ENCODE measurements at regions not wholly inside any gene's neighbourhood (a gene's known extent, or its start where the extent isn't known, plus 50 kb on each side); places are given as distances from the start of the nearest gene placed in this dataset.

DNA sequence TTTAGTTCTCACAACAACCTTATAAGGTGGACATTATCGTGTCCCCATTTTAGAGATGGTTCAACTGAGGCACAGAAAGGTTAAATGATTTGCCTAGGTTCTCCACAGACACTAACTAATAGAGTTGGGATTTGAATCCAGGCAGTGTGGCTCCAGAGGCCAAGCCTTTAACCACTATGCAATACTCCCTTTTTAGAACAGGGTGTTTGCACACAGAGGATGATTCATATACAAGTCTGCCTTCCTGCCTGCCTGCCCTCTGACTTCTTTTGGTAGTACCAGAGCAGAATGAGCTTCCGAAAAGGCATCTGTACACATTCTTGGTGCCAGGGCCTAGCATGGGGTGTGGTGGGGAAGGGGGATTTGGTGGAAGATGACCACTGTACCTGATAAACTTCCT lies 150.8 kb upstream of the ARHGEF9 start:
- no peaks in the 10 kb centered on the region for H3K79me2 ChIP-seq (ENCODE audit: insufficient read depth)
- no peak overlapping the region for H3K4me3 ChIP-seq
- H3K4me2 ChIP-seq (ENCODE audit: unreplicated experiment), result no peak overlapping the region
- DNase-seq, result peak; percentile 44
- H3K9me3 ChIP-seq (ENCODE audit: low read depth), result no peaks in the 10 kb centered on the region
- no peaks in the 10 kb centered on the region for H3F3A ChIP-seq (ENCODE audit: insufficient read depth)
- no peak overlapping the region for H3K9ac ChIP-seq
- no peaks in the 10 kb centered on the region for H3K36me3 ChIP-seq (ENCODE audit: low read depth)
- TF ChIP-seq EZH2phosphoT487 (IDR thresholded peaks at IDR 0.05; ENCODE audit: insufficient read depth, low read depth) (no peak), EZH2 (IDR thresholded peaks at IDR 0.05; ENCODE audit: insufficient read depth, poor library complexity, severe bottlenecking) (no peak)
- no peaks in the 10 kb centered on the region for H3K27me3 ChIP-seq (replicated peaks; ENCODE audit: insufficient read depth)
- 30 to 33% methylated on average over 2 of the region's 2 CpGs for WGBS, 2 experiments (ENCODE audit: low coverage in 1 of 2, low lambda C conversion rate in 2 of 2, missing lambda C conversion rate in 2 of 2)
- H3K4me1 ChIP-seq (ENCODE audit: insufficient read depth), result no peaks in the 10 kb centered on the region
- H2AFZ ChIP-seq, result no peak overlapping the region
- H3K9me2 ChIP-seq (ENCODE audit: insufficient read depth), result no peaks in the 10 kb centered on the region
- no peaks in the 10 kb centered on the region for H4K20me1 ChIP-seq (ENCODE audit: insufficient read depth)
- H3K27ac ChIP-seq, result no peak overlapping the region
- in situ Hi-C loops (cut with MboI), result no loop called here

DNA sequence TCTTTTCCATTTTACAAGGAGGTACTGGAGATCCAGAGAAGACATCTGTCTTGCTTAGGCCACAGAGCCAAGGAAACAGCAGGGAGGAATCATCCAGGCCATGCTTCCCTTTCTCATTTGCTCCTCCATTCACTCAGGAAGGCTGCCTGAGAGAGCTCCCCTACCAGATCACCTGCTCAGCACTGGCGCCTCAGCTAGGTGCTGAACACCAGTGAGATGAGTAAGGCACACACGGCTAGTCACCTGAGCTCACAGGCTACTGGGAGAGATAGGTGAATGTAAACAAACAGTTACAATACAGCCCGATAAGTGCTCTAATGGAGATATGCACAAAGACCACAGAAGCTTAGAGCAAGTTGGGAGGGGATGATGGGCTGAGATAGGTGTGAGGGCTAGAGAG lies 149.8 kb upstream of the ARHGEF9 start:
- no peaks in the 10 kb centered on the region for H3K4me1 ChIP-seq (ENCODE audit: insufficient read depth)
- no peaks in the 10 kb centered on the region for H3K36me3 ChIP-seq (ENCODE audit: low read depth)
- no peaks in the 10 kb centered on the region for H3F3A ChIP-seq (ENCODE audit: insufficient read depth)
- no peak for DNase-seq
- H3K9me3 ChIP-seq (ENCODE audit: low read depth), result no peaks in the 10 kb centered on the region
- H4K20me1 ChIP-seq (ENCODE audit: insufficient read depth), result no peaks in the 10 kb centered on the region
- no peaks in the 10 kb centered on the region for H3K27me3 ChIP-seq (replicated peaks; ENCODE audit: insufficient read depth)
- no peak overlapping the region for H3K9ac ChIP-seq
- H3K27ac ChIP-seq, result no peak overlapping the region
- in situ Hi-C loops (cut with MboI), result no loop called here
- H3K9me2 ChIP-seq (ENCODE audit: insufficient read depth), result no peaks in the 10 kb centered on the region
- no peak overlapping the region for H3K4me3 ChIP-seq
- TF ChIP-seq EZH2 (IDR thresholded peaks at IDR 0.05; ENCODE audit: insufficient read depth, poor library complexity, severe bottlenecking), result no peak
- no peak for TF ChIP-seq EZH2phosphoT487 (IDR thresholded peaks at IDR 0.05; ENCODE audit: insufficient read depth, low read depth)
- no peak overlapping the region for H3K4me2 ChIP-seq (ENCODE audit: unreplicated experiment)
- H2AFZ ChIP-seq, result no peak overlapping the region
- WGBS, 2 experiments (ENCODE audit: low coverage in 1 of 2, low lambda C conversion rate in 2 of 2, missing lambda C conversion rate in 2 of 2), result 65 to 93% methylated on average over 2 to 3 of the region's 3 CpGs
- no peaks in the 10 kb centered on the region for H3K79me2 ChIP-seq (ENCODE audit: insufficient read depth)

DNA sequence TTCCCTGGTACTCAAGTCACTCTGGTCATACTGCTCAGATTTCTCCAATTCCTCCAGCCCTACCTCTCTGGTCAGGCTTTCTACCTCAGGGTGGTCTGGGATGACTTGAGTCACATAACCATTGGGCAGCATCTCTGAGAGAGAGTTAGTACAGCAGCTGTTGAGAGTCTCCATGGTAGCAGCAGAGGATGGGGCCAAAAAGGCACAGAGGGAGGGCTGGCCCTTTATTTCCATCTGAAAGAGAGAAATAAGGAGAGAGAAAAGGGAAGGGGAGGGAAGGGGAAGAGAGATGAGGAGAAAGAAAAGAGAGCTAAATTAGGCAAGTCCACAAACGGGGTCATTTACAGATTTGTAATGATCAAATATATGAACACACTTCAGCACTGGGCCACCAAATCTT lies 149.1 kb upstream of the ARHGEF9 start:
- H3K4me3 ChIP-seq, result no peak overlapping the region
- no peaks in the 10 kb centered on the region for H3K27me3 ChIP-seq (replicated peaks; ENCODE audit: insufficient read depth)
- H2AFZ ChIP-seq, result no peak overlapping the region
- H4K20me1 ChIP-seq (ENCODE audit: insufficient read depth), result no peaks in the 10 kb centered on the region
- no peaks in the 10 kb centered on the region for H3F3A ChIP-seq (ENCODE audit: insufficient read depth)
- H3K9me2 ChIP-seq (ENCODE audit: insufficient read depth), result no peaks in the 10 kb centered on the region
- no peak overlapping the region for H3K4me2 ChIP-seq (ENCODE audit: unreplicated experiment)
- no peaks in the 10 kb centered on the region for H3K79me2 ChIP-seq (ENCODE audit: insufficient read depth)
- no peaks in the 10 kb centered on the region for H3K9me3 ChIP-seq (ENCODE audit: low read depth)
- no peak overlapping the region for H3K27ac ChIP-seq
- 0% methylated on average over 1 of the region's 1 CpG; no CpG with 5 or more reads in 1 of the 2 experiments for WGBS, 2 experiments (ENCODE audit: low coverage in 1 of 2, low lambda C conversion rate in 2 of 2, missing lambda C conversion rate in 2 of 2)
- no peaks in the 10 kb centered on the region for H3K36me3 ChIP-seq (ENCODE audit: low read depth)
- DNase-seq, result no peak
- no peaks in the 10 kb centered on the region for H3K4me1 ChIP-seq (ENCODE audit: insufficient read depth)
- in situ Hi-C loops (cut with MboI), result no loop called here
- TF ChIP-seq EZH2phosphoT487 (IDR thresholded peaks at IDR 0.05; ENCODE audit: insufficient read depth, low read depth) (no peak), EZH2 (IDR thresholded peaks at IDR 0.05; ENCODE audit: insufficient read depth, poor library complexity, severe bottlenecking) (no peak)
- H3K9ac ChIP-seq, result no peak overlapping the region

- no peaks in the 10 kb centered on the region for H3K36me3 ChIP-seq (ENCODE audit: low read depth)
- no peak overlapping the region for H3K27ac ChIP-seq
- no peaks in the 10 kb centered on the region for H3K79me2 ChIP-seq (ENCODE audit: insufficient read depth)
- no peaks in the 10 kb centered on the region for H3K9me2 ChIP-seq (ENCODE audit: insufficient read depth)
- H4K20me1 ChIP-seq (ENCODE audit: insufficient read depth), result no peaks in the 10 kb centered on the region
- no peaks in the 10 kb centered on the region for H3F3A ChIP-seq (ENCODE audit: insufficient read depth)
- 75 to 89% methylated on average over 3 to 10 of the region's 10 CpGs for WGBS, 2 experiments (ENCODE audit: low coverage in 1 of 2, low lambda C conversion rate in 2 of 2, missing lambda C conversion rate in 2 of 2)
- no peak overlapping the region for H2AFZ ChIP-seq
- no peaks in the 10 kb centered on the region for H3K9me3 ChIP-seq (ENCODE audit: low read depth)
- no peak overlapping the region for H3K4me2 ChIP-seq (ENCODE audit: unreplicated experiment)
- no peaks in the 10 kb centered on the region for H3K27me3 ChIP-seq (replicated peaks; ENCODE audit: insufficient read depth)
- TF ChIP-seq EZH2phosphoT487 (IDR thresholded peaks at IDR 0.05; ENCODE audit: insufficient read depth, low read depth) (no peak), EZH2 (IDR thresholded peaks at IDR 0.05; ENCODE audit: insufficient read depth, poor library complexity, severe bottlenecking) (no peak)
- no peak overlapping the region for H3K9ac ChIP-seq
- in situ Hi-C loops (cut with MboI), result no loop called here
- DNase-seq, result no peak
- H3K4me3 ChIP-seq, result no peak overlapping the region
- no peaks in the 10 kb centered on the region for H3K4me1 ChIP-seq (ENCODE audit: insufficient read depth)
Measured at GRCh38 chrX:63932907-63933306, 147.9 kb upstream of the ARHGEF9 start.

GRCh38 chrX:63932006-63932405 lies 147.0 kb upstream of the ARHGEF9 start:
- Histone ChIP-seq H3K9me2 (ENCODE audit: insufficient read depth) (no peaks in the 10 kb centered on the region), H3K27me3 (replicated peaks; ENCODE audit: insufficient read depth) (no peaks in the 10 kb centered on the region), H4K20me1 (ENCODE audit: insufficient read depth) (no peaks in the 10 kb centered on the region), H3K4me2 (ENCODE audit: unreplicated experiment) (no peak overlapping the region), H2AFZ (no peak overlapping the region), H3K4me3 (no peak overlapping the region), H3K79me2 (ENCODE audit: insufficient read depth) (no peaks in the 10 kb centered on the region), H3K36me3 (ENCODE audit: low read depth) (no peaks in the 10 kb centered on the region), H3K9me3 (ENCODE audit: low read depth) (no peaks in the 10 kb centered on the region), H3K27ac (no peak overlapping the region), H3F3A (ENCODE audit: insufficient read depth) (no peaks in the 10 kb centered on the region), H3K9ac (no peak overlapping the region), H3K4me1 (ENCODE audit: insufficient read depth) (no peaks in the 10 kb centered on the region)
- TF ChIP-seq EZH2phosphoT487 (IDR thresholded peaks at IDR 0.05; ENCODE audit: insufficient read depth, low read depth) (no peak), EZH2 (IDR thresholded peaks at IDR 0.05; ENCODE audit: insufficient read depth, poor library complexity, severe bottlenecking) (no peak)
- in situ Hi-C loops (cut with MboI), result no loop called here
- 38 to 63% methylated on average over 3 of the region's 3 CpGs for WGBS, 2 experiments (ENCODE audit: low coverage in 1 of 2, low lambda C conversion rate in 2 of 2, missing lambda C conversion rate in 2 of 2)
- DNase-seq, result peak; percentile 34

Measured in GM23248 (cell line).